ENCODE measurements at regions not wholly inside any gene's neighbourhood (a gene's known extent, or its start where the extent isn't known, plus 50 kb on each side); places are given as distances from the start of the nearest gene placed in this dataset.

DNA sequence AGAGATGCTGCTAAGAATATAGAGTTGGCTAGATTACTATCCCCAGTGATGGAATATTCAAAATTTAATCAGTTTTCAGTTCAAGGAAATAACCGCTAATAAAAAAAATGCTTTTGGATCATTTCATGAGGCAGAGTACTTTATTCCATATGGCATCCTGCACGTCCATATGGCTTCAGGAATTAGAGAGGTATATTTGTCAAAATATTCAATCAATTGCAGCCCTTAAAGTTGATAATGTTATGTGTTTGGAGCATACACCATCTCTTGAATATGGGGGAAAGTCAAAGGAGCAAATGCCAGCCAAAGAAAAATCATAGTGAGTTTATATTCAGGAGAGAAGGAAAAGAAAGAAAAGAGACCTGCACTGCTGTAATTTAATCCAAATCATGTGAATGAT, 266.4 kb downstream of the TMEM182 start:
- Histone ChIP-seq H3K4me1 (ENCODE audit: insufficient read depth) (no peaks in the 10 kb centered on the region), H3K9me2 (ENCODE audit: insufficient read depth) (no peaks in the 10 kb centered on the region; the same call in 1 of the 2 replicates), H4K20me1 (replicated peaks; ENCODE audit: insufficient read depth) (no peaks in the 10 kb centered on the region), H2AFZ (no peak overlapping the region), H3F3A (replicated peaks; ENCODE audit: low read depth) (no peaks in the 10 kb centered on the region), H3K27me3 (ENCODE audit: insufficient read depth) (no peaks in the 10 kb centered on the region), H3K4me3 (no peak overlapping the region), H3K79me2 (replicated peaks; ENCODE audit: insufficient read depth) (no peaks in the 10 kb centered on the region), H3K27ac (ENCODE audit: low read depth) (no peak overlapping the region), H3K4me2 (no peak overlapping the region), H3K36me3 (ENCODE audit: insufficient read depth) (no peaks in the 10 kb centered on the region)
- H3K4me1 Mint-ChIP-seq, result no peaks in the 10 kb centered on the region
- no peak overlapping the region for H3K4me3 Mint-ChIP-seq
- no peaks in the 10 kb centered on the region for H3K9me3 Mint-ChIP-seq
- DNase-seq (ENCODE audit: low spot score), result no peak
- no peaks in the 10 kb centered on the region for H3K36me3 Mint-ChIP-seq (ENCODE audit: low read depth)
- TF ChIP-seq CREB1 (CRISPR knock-in tag; IDR thresholded peaks at IDR 0.05; ENCODE audit: low read depth) (no peak), EZH2 (IDR thresholded peaks at IDR 0.05; ENCODE audit: low read depth, unreplicated experiment) (no peak), ZNF331 (CRISPR knock-in tag; IDR thresholded peaks at IDR 0.05; ENCODE audit: low read depth) (no peak), POLR2AphosphoS5 (IDR thresholded peaks at IDR 0.05; ENCODE audit: low read depth) (no peak), JUNB (IDR thresholded peaks at IDR 0.05; ENCODE audit: unreplicated experiment) (no peak), EZH2phosphoT487 (IDR thresholded peaks at IDR 0.05; ENCODE audit: unreplicated experiment) (no peak), NANOG (IDR thresholded peaks at IDR 0.05; ENCODE audit: borderline replicate concordance) (no peak), ZNF114 (CRISPR knock-in tag; IDR thresholded peaks at IDR 0.05) (no peak), STAT1 (IDR thresholded peaks at IDR 0.05; ENCODE audit: unreplicated experiment) (no peak)
- TF ChIP-seq, protein P1, sequence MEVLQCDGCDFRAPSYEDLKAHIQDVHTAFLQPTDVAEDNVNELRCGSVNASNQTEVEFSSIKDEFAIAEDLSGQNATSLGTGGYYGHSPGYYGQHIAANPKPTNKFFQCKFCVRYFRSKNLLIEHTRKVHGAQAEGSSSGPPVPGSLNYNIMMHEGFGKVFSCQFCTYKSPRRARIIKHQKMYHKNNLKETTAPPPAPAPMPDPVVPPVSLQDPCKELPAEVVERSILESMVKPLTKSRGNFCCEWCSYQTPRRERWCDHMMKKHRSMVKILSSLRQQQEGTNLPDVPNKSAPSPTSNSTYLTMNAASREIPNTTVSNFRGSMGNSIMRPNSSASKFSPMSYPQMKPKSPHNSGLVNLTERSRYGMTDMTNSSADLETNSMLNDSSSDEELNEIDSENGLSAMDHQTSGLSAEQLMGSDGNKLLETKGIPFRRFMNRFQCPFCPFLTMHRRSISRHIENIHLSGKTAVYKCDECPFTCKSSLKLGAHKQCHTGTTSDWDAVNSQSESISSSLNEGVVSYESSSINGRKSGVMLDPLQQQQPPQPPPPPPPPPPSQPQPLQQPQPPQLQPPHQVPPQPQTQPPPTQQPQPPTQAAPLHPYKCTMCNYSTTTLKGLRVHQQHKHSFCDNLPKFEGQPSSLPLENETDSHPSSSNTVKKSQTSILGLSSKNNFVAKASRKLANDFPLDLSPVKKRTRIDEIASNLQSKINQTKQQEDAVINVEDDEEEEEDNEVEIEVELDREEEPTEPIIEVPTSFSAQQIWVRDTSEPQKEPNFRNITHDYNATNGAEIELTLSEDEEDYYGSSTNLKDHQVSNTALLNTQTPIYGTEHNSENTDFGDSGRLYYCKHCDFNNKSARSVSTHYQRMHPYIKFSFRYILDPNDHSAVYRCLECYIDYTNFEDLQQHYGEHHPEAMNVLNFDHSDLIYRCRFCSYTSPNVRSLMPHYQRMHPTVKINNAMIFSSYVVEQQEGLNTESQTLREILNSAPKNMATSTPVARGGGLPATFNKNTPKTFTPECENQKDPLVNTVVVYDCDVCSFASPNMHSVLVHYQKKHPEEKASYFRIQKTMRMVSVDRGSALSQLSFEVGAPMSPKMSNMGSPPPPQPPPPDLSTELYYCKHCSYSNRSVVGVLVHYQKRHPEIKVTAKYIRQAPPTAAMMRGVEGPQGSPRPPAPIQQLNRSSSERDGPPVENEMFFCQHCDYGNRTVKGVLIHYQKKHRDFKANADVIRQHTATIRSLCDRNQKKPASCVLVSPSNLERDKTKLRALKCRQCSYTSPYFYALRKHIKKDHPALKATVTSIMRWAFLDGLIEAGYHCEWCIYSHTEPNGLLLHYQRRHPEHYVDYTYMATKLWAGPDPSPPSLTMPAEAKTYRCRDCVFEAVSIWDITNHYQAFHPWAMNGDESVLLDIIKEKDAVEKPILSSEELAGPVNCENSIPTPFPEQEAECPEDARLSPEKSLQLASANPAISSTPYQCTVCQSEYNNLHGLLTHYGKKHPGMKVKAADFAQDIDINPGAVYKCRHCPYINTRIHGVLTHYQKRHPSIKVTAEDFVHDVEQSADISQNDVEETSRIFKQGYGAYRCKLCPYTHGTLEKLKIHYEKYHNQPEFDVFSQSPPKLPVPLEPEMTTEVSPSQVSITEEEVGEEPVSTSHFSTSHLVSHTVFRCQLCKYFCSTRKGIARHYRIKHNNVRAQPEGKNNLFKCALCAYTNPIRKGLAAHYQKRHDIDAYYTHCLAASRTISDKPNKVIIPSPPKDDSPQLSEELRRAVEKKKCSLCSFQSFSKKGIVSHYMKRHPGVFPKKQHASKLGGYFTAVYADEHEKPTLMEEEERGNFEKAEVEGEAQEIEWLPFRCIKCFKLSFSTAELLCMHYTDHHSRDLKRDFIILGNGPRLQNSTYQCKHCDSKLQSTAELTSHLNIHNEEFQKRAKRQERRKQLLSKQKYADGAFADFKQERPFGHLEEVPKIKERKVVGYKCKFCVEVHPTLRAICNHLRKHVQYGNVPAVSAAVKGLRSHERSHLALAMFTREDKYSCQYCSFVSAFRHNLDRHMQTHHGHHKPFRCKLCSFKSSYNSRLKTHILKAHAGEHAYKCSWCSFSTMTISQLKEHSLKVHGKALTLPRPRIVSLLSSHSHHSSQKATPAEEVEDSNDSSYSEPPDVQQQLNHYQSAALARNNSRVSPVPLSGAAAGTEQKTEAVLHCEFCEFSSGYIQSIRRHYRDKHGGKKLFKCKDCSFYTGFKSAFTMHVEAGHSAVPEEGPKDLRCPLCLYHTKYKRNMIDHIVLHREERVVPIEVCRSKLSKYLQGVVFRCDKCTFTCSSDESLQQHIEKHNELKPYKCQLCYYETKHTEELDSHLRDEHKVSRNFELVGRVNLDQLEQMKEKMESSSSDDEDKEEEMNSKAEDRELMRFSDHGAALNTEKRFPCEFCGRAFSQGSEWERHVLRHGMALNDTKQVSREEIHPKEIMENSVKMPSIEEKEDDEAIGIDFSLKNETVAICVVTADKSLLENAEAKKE (CRISPR knock-in tag; IDR thresholded peaks at IDR 0.05), result no peak
- TF ChIP-seq, protein P2, sequence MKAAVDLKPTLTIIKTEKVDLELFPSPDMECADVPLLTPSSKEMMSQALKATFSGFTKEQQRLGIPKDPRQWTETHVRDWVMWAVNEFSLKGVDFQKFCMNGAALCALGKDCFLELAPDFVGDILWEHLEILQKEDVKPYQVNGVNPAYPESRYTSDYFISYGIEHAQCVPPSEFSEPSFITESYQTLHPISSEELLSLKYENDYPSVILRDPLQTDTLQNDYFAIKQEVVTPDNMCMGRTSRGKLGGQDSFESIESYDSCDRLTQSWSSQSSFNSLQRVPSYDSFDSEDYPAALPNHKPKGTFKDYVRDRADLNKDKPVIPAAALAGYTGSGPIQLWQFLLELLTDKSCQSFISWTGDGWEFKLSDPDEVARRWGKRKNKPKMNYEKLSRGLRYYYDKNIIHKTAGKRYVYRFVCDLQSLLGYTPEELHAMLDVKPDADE (IDR thresholded peaks at IDR 0.05), result no peak
- TF ChIP-seq, protein P3, sequence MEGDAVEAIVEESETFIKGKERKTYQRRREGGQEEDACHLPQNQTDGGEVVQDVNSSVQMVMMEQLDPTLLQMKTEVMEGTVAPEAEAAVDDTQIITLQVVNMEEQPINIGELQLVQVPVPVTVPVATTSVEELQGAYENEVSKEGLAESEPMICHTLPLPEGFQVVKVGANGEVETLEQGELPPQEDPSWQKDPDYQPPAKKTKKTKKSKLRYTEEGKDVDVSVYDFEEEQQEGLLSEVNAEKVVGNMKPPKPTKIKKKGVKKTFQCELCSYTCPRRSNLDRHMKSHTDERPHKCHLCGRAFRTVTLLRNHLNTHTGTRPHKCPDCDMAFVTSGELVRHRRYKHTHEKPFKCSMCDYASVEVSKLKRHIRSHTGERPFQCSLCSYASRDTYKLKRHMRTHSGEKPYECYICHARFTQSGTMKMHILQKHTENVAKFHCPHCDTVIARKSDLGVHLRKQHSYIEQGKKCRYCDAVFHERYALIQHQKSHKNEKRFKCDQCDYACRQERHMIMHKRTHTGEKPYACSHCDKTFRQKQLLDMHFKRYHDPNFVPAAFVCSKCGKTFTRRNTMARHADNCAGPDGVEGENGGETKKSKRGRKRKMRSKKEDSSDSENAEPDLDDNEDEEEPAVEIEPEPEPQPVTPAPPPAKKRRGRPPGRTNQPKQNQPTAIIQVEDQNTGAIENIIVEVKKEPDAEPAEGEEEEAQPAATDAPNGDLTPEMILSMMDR (conservative IDR thresholded peaks at IDR 0.05; ENCODE audit: low read depth in 2 of 2), result no peak
- ATAC-seq, result no peak
- H3K27ac Mint-ChIP-seq, result no peak overlapping the region
- H3K27me3 Mint-ChIP-seq (ENCODE audit: insufficient read depth, low read depth, poor library complexity), result no peaks in the 10 kb centered on the region

Data from GM23338 (cell line).